B cell (primary cell): ENCODE measurements at regions not wholly inside any gene's neighbourhood (a gene's known extent, or its start where the extent isn't known, plus 50 kb on each side); places are given as distances from the start of the nearest gene placed in this dataset.

ENCODE experiments used
- ATAC-seq: fragments of 200-7000 bp; cut with Tn5 transposase; one replicate; pipeline ENCODE4 v1.10.0; 2021; ENCODE audit warnings: low read depth, mild to moderate bottlenecking, moderate number of reproducible peaks, moderate library complexity
- CTCF ChIA-PET: fragments of 350-600 bp; sonication (Branson Sonifier 250); formaldehyde crosslinking; loops from one replicate; lab custom pipeline; 2021; ENCODE audit warnings: antibody characterized with exemption, inconsistent platforms; lab: Charles Lee
- POLR2A ChIA-PET: fragments of 350-600 bp; sonication (Branson Sonifier 250); formaldehyde crosslinking; loops from one replicate; lab custom pipeline; 2021; ENCODE audit warnings: antibody characterized with exemption; lab: Charles Lee
- DNase-seq: peaks from one replicate; pipeline ENCODE4 v3.0.0; 2013
- H2AFZ ChIP-seq: 2 replicates; pipeline ENCODE4 v1.6.1; 2012; ENCODE audit warnings: mild to moderate bottlenecking, low read depth, low read length; ENCODE audit not compliant: insufficient read depth, poor library complexity, severe bottlenecking
- H3K27ac ChIP-seq, 2 donors: 1 replicate in 1 of 2; 2 replicates in 1 of 2; pipeline ENCODE4 v1.5.1; 2012 to 2013; ENCODE audit warnings: low read length in 2 of 2, mild to moderate bottlenecking in 2 of 2, moderate library complexity in 1 of 2
- H3K27me3 ChIP-seq, 4 experiments: fragments of 200-600 bp in 1 of 4; sonication (generic) in 1 of 4; replicated peaks in 1 of 4; 1 replicate in 2 of 4; 2 replicates in 2 of 4; pipeline versions ENCODE4 v1.6.1 to v1.7.0; 2013 to 2016; ENCODE audit warnings: low read length in 3 of 4, mild to moderate bottlenecking in 2 of 4, mixed read lengths in 1 of 4, moderate library complexity in 1 of 4; ENCODE audit not compliant: insufficient read depth in 4 of 4, control insufficient read depth in 3 of 4; ENCODE audit errors: control extremely low read depth in 1 of 4
- H3K36me3 ChIP-seq, 2 experiments: replicated peaks in 1 of 2; 1 replicate in 1 of 2; 2 replicates in 1 of 2; pipeline versions ENCODE4 v1.6.1 to v1.7.1; 2013; ENCODE audit warnings: low read length in 1 of 2; ENCODE audit not compliant: insufficient read depth in 2 of 2, control insufficient read depth in 1 of 2; ENCODE audit errors: control extremely low read depth in 1 of 2, extremely low read depth in 1 of 2
- H3K4me1 ChIP-seq, 2 donors: fragments of 200-600 bp in 1 of 2; sonication (generic) in 1 of 2; 1 replicate in 1 of 2; 2 replicates in 1 of 2; pipeline versions ENCODE4 v1.5.1 to v1.6.1; 2013 to 2017; ENCODE audit warnings: low read length in 2 of 2; ENCODE audit not compliant: control insufficient read depth in 2 of 2, insufficient read depth in 2 of 2
- H3K4me2 ChIP-seq: replicated peaks from 2 replicates; pipeline ENCODE3; 2012; ENCODE audit warnings: mild to moderate bottlenecking, low read depth, low read length; ENCODE audit not compliant: poor library complexity, severe bottlenecking
- H3K4me3 ChIP-seq, 5 experiments: fragments of 200-600 bp in 1 of 5; sonication (generic) in 1 of 5; 1 replicate in 3 of 5; 2 replicates in 2 of 5; pipeline versions ENCODE4 v1.5.1 to v1.7.0; 2011 to 2016; ENCODE audit warnings: low read length in 4 of 5, mild to moderate bottlenecking in 4 of 5, low read depth in 2 of 5, control low read depth in 1 of 5, moderate library complexity in 1 of 5; ENCODE audit not compliant: insufficient read depth in 1 of 5; ENCODE audit errors: control extremely low read depth in 1 of 5, extremely low read depth in 1 of 5
- H3K79me2 ChIP-seq: fragments of 200-600 bp; sonication (generic); one replicate; pipeline ENCODE4 v1.6.0; 2016; ENCODE audit warnings: low read length; ENCODE audit not compliant: control insufficient read depth, insufficient read depth
- H3K9ac ChIP-seq: fragments of 200-600 bp; sonication (generic); 2 replicates; pipeline ENCODE4 v1.6.1; 2017; ENCODE audit warnings: mild to moderate bottlenecking, low read length, moderate library complexity
- H3K9me3 ChIP-seq, 3 donors: one replicate each; pipeline versions ENCODE4 v1.6.1 to v1.7.1; 2013; ENCODE audit warnings: low read length in 2 of 3; ENCODE audit not compliant: control insufficient read depth in 2 of 3, insufficient read depth in 1 of 3; ENCODE audit errors: control extremely low read depth in 1 of 3
- H4K20me1 ChIP-seq: 2 replicates; pipeline ENCODE4 v1.6.0; 2012; ENCODE audit warnings: mild to moderate bottlenecking, low read length; ENCODE audit not compliant: insufficient read depth, control insufficient read depth, poor library complexity, severe bottlenecking
- H3K27ac Mint-ChIP-seq: one replicate; pipeline ENCODE4 v1.8.0; 2021; ENCODE audit warnings: mixed read lengths
- H3K27me3 Mint-ChIP-seq: one replicate; pipeline ENCODE4 v1.8.0; 2021; ENCODE audit warnings: mixed read lengths
- H3K4me1 Mint-ChIP-seq: one replicate; pipeline ENCODE4 v1.8.0; 2021; ENCODE audit warnings: mixed read lengths
- H3K4me3 Mint-ChIP-seq: one replicate; pipeline ENCODE4 v1.8.0; 2021; ENCODE audit warnings: mixed read lengths
- H3K9me3 Mint-ChIP-seq: one replicate; pipeline ENCODE4 v1.8.0; 2022; ENCODE audit warnings: mixed read lengths; ENCODE audit not compliant: insufficient read depth
- CTCF ChIP-seq: fragments of 200-600 bp; IDR thresholded peaks from one replicate; pipeline ENCODE4 v1.8.0; 2022; ENCODE audit warnings: antibody characterized with exemption, mild to moderate bottlenecking
- EZH2 ChIP-seq: IDR thresholded peaks from 2 replicates; pipeline ENCODE4 v1.6.1; 2012; ENCODE audit warnings: borderline replicate concordance, low read depth, mild to moderate bottlenecking, moderate library complexity, low read length; ENCODE audit not compliant: insufficient read depth, poor library complexity, severe bottlenecking
- WGBS: methylation state at CpG from one replicate; pipeline ENCODE4 v1.1.5; 2013; ENCODE audit warnings: missing lambda C conversion rate; ENCODE audit not compliant: insufficient coverage; 5-methylcytosine and 5-hydroxymethylcytosine counted together
- intact Hi-C: fragments of 100-400 bp; cut with micrococcal nuclease; formaldehyde crosslinking; loops from one replicate; pipeline ENCODE4 v1.10.0; 2022

DNA sequence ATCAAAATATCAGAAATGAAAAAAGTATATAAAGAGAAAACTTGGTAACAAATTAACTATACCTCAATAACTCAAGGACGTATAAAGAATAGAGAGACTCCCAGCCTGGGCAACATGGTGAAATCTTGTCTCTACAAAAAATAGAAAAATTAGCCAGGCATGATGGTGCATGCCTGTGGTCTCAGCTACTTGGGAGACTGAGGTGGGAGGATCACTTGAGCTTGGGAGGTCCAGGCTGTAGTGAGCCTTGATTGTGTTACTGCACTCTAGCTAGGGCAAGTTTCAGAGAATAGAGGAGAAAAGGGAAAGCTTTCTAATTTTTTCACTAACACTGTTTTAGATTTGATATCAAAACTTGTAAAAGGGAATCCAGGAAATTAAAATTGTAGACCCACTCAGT is 295.9 kb downstream of the GJA1 start:
- no peaks in the 10 kb centered on the region for H3K79me2 ChIP-seq
- H3K27me3 Mint-ChIP-seq, result no peaks in the 10 kb centered on the region
- no peak overlapping the region for H3K9ac ChIP-seq
- H3K4me3 Mint-ChIP-seq, result no peak overlapping the region
- H3K27me3 ChIP-seq, result no peaks in the 10 kb centered on the region
- DNase-seq (no peak), ATAC-seq (no peak)
- no peaks in the 10 kb centered on the region for H3K36me3 ChIP-seq
- H3K9me3 Mint-ChIP-seq, result peaks cover 3% of the 10 kb centered on the region
- no CpG with 5 or more reads among the region's 1 CpG for WGBS
- TF ChIP-seq EZH2, result no peak
- intact Hi-C loops, result no loop called here
- ChIA-PET POLR2A (no interaction called here), CTCF (no interaction called here)
- H3K9me3 ChIP-seq, result peaks cover 0 to 14% (median 0%) of the 10 kb centered on the region in 3 donors
- no peaks in the 10 kb centered on the region for H4K20me1 ChIP-seq
- no peak overlapping the region for H3K4me2 ChIP-seq
- no peak overlapping the region for H3K27ac ChIP-seq
- H3K4me1 Mint-ChIP-seq, result no peaks in the 10 kb centered on the region
- H3K27ac Mint-ChIP-seq, result no peak overlapping the region
- no peak overlapping the region for H2AFZ ChIP-seq
- no peaks in the 10 kb centered on the region for H3K4me1 ChIP-seq
- no peak overlapping the region for H3K4me3 ChIP-seq

DNA sequence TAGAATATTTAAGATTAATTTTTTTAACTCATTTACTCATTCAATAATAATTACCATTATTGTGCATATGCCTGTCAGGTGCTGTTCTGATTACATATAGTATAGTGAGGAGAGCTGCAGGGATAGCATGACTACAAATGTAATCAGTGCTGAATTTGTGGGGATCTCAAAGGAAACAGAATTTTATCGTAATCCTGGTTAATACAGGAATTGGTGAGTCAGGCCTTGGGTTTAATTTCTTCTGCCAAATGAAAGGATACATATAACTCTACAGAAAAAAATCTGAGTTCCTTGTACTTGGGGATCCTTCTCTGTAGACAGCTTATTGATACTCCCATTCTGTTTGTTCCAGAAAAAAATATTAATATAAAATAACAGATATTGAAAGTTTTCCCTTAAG is 297.2 kb downstream of the GJA1 start:
- H2AFZ ChIP-seq, result no peak overlapping the region
- no peak overlapping the region for H3K27ac ChIP-seq
- Mint-ChIP-seq H3K4me3 (no peak overlapping the region), H3K27ac (no peak overlapping the region), H3K27me3 (no peaks in the 10 kb centered on the region), H3K4me1 (no peaks in the 10 kb centered on the region), H3K9me3 (peaks cover 3% of the 10 kb centered on the region)
- CTCF ChIA-PET, result no interaction called here
- WGBS, result no CpG with 5 or more reads among the region's 1 CpG
- no peaks in the 10 kb centered on the region for H3K4me1 ChIP-seq
- DNase-seq, result no peak
- H4K20me1 ChIP-seq, result no peaks in the 10 kb centered on the region
- H3K79me2 ChIP-seq, result no peaks in the 10 kb centered on the region
- intact Hi-C loops, result no loop called here
- no peaks in the 10 kb centered on the region for H3K36me3 ChIP-seq
- POLR2A ChIA-PET, result no interaction called here
- H3K9me3 ChIP-seq, result peaks cover 0 to 14% (median 0%) of the 10 kb centered on the region in 3 donors
- TF ChIP-seq CTCF, result no peak
- no peak for TF ChIP-seq EZH2
- no peak overlapping the region for H3K9ac ChIP-seq
- H3K27me3 ChIP-seq, result no peaks in the 10 kb centered on the region
- no peak overlapping the region for H3K4me3 ChIP-seq
- no peak for ATAC-seq
- H3K4me2 ChIP-seq, result no peak overlapping the region
